ENCODE measurements at regions not wholly inside any gene's neighbourhood (a gene's known extent, or its start where the extent isn't known, plus 50 kb on each side); places are given as distances from the start of the nearest gene placed in this dataset.

- TF ChIP-seq, protein P1, sequence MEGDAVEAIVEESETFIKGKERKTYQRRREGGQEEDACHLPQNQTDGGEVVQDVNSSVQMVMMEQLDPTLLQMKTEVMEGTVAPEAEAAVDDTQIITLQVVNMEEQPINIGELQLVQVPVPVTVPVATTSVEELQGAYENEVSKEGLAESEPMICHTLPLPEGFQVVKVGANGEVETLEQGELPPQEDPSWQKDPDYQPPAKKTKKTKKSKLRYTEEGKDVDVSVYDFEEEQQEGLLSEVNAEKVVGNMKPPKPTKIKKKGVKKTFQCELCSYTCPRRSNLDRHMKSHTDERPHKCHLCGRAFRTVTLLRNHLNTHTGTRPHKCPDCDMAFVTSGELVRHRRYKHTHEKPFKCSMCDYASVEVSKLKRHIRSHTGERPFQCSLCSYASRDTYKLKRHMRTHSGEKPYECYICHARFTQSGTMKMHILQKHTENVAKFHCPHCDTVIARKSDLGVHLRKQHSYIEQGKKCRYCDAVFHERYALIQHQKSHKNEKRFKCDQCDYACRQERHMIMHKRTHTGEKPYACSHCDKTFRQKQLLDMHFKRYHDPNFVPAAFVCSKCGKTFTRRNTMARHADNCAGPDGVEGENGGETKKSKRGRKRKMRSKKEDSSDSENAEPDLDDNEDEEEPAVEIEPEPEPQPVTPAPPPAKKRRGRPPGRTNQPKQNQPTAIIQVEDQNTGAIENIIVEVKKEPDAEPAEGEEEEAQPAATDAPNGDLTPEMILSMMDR (IDR thresholded peaks at IDR 0.05), result no peak
- TF ChIP-seq EZH2 (IDR thresholded peaks at IDR 0.05; ENCODE audit: borderline replicate concordance, insufficient read depth, low read depth, low read length, poor library complexity, severe bottlenecking), result no peak
Measured at GRCh38 chr3:76307556-76307955, 522.2 kb upstream of the ZNF717 start.
